ENCODE measurements at regions not wholly inside any gene's neighbourhood (a gene's known extent, or its start where the extent isn't known, plus 50 kb on each side); places are given as distances from the start of the nearest gene placed in this dataset.

GRCh38 chr6:81608776-81609175 is 143.7 kb downstream of the TENT5A start:
- no TSS peak for BruUV-seq (replicated peaks)
- ATAC-seq (no peak), DNase-seq (ENCODE audit: low read depth, low spot score) (no peak)
- CTCF ChIA-PET = no interaction called here
- H3K9me3 ChIP-seq (ENCODE audit: control insufficient read depth, insufficient read depth, low read depth, low read length) = no peaks in the 10 kb centered on the region
- no peaks in the 10 kb centered on the region for H3K27me3 ChIP-seq (ENCODE audit: control insufficient read depth, insufficient read depth, low read length)
- intact Hi-C loops (cut with micrococcal nuclease; ENCODE audit: unreplicated experiment) (no loop called here), in situ Hi-C loops (cut with HindIII; ENCODE audit: low pct_unique_long_range_greater_than_20kb, low sequenced_read_pairs) (no loop called here)
- no peaks in the 10 kb centered on the region for H3K36me3 ChIP-seq (ENCODE audit: control insufficient read depth, insufficient read depth, low read length)
- POLR2A ChIA-PET = no interaction called here
- H3K27ac ChIP-seq (ENCODE audit: low read length) = no peak overlapping the region
- no peak overlapping the region for H3K4me3 ChIP-seq (ENCODE audit: low read depth in 2 of 2, low read length in 2 of 2)
- no peaks in the 10 kb centered on the region for H3K4me1 ChIP-seq (ENCODE audit: control insufficient read depth, insufficient read depth, low read length)
- TF ChIP-seq SIN3A (IDR thresholded peaks at IDR 0.05; ENCODE audit: borderline replicate concordance, insufficient read depth, low read depth, low read length) = no peak
- no peak for TF ChIP-seq CTCF (IDR thresholded peaks at IDR 0.05)

- DNase-seq (ENCODE audit: low read depth, low spot score) = no peak
- CTCF ChIA-PET = no interaction called here
Observed at GRCh38 chr6:81606965-81607381, 145.5 kb downstream of the TENT5A start.

More at GRCh38 chr6:81606965-81607381, 145.5 kb downstream of the TENT5A start:
- Histone ChIP-seq H3K9me3 (ENCODE audit: control insufficient read depth, insufficient read depth, low read depth, low read length) (no peaks in the 10 kb centered on the region), H3K27me3 (ENCODE audit: control insufficient read depth, insufficient read depth, low read length) (no peaks in the 10 kb centered on the region), H3K36me3 (ENCODE audit: control insufficient read depth, insufficient read depth, low read length) (no peaks in the 10 kb centered on the region), H3K27ac (ENCODE audit: low read length) (no peak overlapping the region), H3K4me3 (ENCODE audit: low read depth in 2 of 2, low read length in 2 of 2) (no peak overlapping the region), H3K4me1 (ENCODE audit: control insufficient read depth, insufficient read depth, low read length) (no peaks in the 10 kb centered on the region)
- in situ Hi-C loops (cut with HindIII; ENCODE audit: low pct_unique_long_range_greater_than_20kb, low sequenced_read_pairs) = no loop called here
- TF ChIP-seq SIN3A (IDR thresholded peaks at IDR 0.05; ENCODE audit: borderline replicate concordance, insufficient read depth, low read depth, low read length) (no peak), CTCF (IDR thresholded peaks at IDR 0.05) (no peak), REST (IDR thresholded peaks at IDR 0.05; ENCODE audit: insufficient read depth in 1 of 2, low read depth in 2 of 2, low read length in 1 of 2) (no peak), TCF7L2 (IDR thresholded peaks at IDR 0.05; ENCODE audit: low read depth, low read length) (no peak), POLR2AphosphoS5 (IDR thresholded peaks at IDR 0.05; ENCODE audit: low read depth, low read length) (no peak)
- no TSS peak for BruUV-seq (replicated peaks)
- no peak for ATAC-seq
- POLR2A ChIA-PET = no interaction called here
- intact Hi-C loops (cut with micrococcal nuclease; ENCODE audit: unreplicated experiment) = no loop called here
